ENCODE measurements at regions not wholly inside any gene's neighbourhood (a gene's known extent, or its start where the extent isn't known, plus 50 kb on each side); places are given as distances from the start of the nearest gene placed in this dataset.
"Not testable (repeated sequence)": the region's sequence is repeated elsewhere in the genome, so short reads cannot be mapped to it uniquely, and the experiment has no call there.

DNA sequence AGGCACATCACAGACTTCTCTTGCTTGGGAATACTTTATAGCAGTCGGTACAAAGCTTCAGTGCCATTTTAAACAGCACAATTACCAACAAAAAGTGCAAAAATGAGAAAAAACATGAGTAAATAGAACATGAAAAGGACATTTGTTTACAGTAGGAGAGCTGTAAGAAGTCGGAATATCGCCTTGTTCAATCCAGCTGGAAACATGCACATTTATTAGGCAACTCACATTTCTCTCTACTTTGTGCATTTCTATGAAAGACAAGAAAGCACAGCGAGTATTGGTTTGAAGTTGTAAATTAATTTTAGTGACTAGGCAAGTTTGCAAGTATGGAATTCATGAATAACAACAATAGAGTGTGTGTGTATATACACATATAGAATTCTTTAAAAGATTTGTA is 484.7 kb downstream of the DACH1 start:
- DNase-seq (ENCODE audit: low read depth), result no peak

DNA sequence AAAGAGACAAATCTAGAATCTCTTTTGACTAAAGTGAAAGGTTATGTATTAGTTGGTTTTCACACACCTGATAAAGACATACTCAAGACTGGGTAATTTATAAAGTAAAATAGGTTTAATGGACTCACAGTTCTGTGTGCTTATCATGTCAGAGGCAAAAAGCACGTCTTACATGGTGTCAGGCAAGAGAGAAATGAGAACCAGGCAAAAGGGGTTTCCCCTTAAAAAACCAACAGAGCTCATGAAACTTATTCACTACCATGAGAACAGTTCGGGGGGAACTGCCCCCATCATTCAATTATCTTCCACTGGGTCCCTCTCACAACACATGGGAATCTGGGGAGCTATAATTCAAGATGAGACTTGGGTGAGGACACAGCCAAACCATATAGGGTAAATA is 486.8 kb downstream of the DACH1 start:
- DNase-seq (ENCODE audit: low read depth), result no peak

DNA sequence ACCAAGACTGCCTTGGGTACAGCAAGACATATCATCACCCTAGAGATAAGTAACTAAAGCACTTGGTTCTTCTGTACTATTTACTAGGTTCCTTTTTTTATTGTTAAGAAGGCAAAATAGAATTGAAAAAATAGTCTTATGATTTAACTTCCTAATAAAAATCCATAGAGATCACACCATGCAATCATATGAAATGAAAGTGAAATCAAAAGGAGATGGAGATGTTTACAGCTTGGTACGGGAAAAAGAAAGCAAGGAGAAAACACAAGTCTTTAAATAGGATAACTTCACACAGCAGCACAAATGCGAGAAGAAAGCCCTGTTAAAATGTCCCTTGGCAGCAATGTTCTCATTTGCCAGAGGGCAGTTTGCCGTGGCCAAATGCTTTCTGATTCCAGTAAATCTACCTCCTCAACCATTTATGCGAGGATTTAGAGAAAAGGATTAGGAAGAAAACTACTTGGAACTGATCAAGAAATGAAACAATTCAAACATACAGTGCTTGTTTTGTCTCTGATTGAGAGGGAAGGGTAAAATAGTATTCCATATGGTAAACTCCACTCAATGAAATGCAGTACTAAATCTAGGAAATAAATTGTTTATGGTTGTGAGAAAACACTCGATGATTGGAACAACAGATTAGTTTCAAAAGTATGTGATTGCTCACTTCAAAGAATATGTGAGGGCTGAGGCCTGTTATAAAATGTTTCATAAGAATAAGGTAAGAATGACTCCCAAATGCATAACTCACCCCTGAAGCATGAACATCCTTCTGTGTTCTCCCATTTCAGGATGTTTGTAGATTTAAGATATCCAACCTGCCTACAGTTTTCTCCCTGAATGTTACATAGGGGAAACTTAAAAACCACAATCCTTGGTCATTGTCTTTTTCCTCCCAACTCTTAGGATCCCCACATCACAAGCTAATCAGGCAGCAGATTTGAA is 487.8 kb downstream of the DACH1 start:
- DNase-seq (ENCODE audit: low read depth), result peak; percentile 61

DNA sequence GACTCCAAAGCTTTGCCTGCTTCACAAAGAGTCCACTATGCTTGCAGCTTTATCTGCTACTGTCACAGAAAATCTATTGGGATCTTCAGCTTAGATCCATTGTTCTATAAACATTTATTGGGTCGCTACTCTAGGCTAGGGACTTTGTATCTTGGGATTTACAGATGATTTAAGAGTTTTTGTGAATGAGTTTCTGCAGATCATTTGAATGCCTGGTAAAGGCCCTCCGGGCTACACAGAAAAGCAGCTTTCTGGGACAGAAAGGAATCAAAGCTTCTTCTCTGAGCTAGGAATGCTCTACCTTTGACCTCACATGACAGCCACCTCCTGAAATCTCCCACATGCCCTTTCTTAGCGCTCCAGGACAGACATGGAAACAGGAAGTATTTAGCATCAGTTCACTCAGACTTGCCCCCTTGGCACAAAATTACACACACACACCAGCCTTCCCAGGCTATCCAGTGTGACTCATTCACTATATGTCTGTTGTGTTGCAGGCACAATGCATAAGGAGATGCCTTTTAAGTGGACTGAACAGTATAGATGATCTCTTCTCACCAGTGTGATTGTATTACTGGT is 492.4 kb downstream of the DACH1 start:
- peak; percentile 19 for DNase-seq (ENCODE audit: low read depth)

DNA sequence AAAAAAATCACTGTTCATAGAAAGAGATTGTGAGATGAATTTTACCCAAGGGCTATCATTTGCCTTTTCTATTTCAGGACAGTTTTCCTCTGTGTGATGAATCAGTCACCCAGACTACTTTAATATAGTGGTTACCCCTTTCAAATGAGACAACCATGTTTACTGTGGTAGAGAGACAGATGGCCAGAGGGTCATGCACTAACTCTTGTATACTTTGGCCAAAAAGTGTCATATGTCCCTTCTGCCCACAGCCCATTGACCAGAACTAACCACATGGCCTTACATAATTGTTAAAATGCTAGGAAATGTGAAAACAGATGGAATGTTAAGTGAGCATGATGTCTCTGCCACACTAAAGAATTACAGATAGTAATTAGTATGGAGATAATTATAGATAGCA is 498.7 kb downstream of the DACH1 start:
- DNase-seq (ENCODE audit: low read depth), result no peak

DNA sequence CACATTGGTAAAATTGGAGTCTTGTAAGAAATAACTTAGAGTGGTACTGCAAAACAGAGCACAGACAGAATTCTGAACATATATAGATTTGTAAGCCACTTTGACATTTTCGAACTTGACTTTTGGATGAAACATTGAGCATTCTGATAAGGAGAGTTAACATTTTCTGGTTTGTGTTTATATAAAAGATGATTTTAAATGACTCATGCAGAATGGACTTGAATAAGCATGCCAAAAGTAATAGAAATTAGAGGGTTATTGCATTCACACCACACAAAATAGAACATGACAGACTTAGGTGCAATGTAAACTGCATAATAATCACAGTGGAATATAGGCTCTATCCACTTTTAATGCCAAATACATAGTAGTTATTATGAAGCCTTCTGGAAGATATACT is 507.0 kb downstream of the DACH1 start:
- DNase-seq (ENCODE audit: low read depth), result peak; percentile 8

DNA sequence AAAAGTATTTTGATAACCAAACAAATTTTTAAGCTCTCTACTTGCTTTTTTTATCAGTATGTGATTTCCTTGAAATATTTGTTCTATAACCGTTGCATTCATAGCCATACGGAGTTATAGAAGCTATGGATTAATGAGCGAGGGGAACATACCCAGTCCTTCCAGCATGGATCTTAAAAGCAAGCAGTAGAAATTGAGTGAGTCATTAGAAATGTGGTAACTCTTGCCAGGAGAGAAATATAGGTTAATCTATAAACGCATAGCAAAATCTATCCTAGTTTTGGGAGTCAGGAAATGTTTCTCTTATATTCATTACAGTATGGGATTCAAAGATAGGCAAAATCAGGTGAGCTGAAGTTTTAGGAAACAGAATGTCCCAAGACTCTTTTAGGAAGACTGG is 507.4 kb downstream of the DACH1 start:
- no peak for DNase-seq (ENCODE audit: low read depth)

DNA sequence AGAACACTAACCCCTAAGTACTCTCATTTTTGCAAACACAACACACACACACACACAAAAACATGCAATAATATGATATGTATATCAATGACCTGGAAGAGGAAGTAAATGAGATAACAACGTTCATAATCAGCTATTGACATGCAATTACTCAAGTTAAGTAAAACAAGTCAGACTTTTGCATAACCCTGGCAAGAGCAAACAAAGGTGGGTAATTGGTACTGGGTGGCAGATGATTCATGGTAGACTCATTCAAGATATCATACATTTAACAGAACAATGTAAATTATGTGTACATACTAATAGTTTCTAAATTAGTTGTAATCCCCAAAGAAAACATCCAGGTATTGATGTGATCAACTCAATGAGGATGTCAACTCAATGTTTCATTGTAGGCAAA is 508.8 kb downstream of the DACH1 start:
- no peak for DNase-seq (ENCODE audit: low read depth)

DNA sequence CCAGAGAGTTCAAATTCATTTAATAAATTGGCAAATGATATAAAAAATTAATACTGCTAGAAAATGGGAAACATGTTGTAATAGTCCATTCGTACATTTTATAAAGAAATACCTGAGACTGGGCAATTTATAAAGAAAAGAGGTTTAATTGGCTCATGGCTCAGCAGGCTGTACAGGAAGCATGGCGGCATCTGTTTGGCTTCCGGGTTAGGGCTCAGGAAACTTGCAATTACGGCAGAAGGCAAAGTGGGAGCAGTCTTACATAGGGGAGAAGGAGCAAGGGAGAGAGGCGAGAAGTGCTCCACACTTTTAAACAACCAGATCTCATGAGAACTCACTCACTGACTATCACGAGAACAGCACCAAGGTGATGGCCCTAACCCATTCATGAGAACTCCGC is 512.0 kb downstream of the DACH1 start:
- DNase-seq (ENCODE audit: low read depth), result no peak

DNA sequence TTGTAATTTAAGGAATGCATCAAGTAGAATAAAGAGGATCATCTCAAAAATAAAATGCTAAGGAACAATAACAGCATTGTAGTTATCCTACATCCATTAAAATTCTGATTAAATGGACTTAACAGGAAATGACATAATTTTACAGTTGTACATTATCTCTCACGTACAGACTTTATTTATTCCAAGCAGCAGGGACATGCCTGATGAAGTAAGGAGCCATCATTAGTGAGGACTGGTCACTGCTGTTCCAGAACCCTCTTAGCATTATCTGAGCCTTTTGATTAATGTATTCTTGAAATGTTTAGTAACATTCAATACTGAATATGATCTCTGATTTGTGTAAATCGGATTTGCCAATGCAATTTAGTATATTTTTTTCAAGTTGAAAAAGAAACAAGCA is 516.1 kb downstream of the DACH1 start:
- no peak for DNase-seq (ENCODE audit: low read depth)

DNA sequence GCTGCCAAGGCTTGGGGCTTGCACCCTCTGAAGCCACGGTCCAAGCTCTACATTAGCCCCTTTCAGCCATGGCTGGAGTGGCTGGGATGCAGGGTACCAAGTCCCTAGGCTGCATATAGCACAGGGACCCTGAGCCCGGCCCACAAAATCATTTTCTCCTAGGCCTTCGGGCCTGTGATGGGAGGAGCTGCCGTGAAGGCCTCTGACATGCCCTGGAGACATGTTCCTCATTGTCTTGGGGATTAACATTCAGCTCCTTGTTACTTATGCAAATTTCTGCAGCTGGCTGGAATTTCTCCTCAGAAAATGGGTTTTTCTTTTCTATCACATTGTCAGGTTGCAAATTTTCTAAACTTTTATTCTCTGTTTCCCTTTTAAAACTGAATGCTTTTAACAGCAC is 521.1 kb downstream of the DACH1 start:
- not testable (repeated sequence) for DNase-seq (ENCODE audit: low read depth)

DNA sequence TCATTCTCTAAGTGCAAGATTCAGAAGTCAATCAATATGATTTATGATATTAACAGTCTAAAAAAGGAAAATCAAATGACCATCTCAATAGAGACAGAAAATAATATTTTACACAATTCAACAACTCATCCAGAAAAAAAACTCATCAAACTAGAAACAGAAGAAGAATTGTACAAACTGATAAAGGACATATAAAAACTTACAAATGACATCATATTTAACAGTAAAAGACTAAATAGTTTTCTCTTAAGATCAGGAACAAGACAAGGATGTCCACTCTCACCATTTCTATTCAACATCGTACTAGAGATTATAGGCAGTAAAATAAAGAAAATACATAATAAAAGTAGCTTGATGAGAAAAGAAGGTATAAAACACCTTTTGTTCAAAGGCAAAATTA is 527.3 kb downstream of the DACH1 start:
- no peak for DNase-seq (ENCODE audit: low read depth)

DNA sequence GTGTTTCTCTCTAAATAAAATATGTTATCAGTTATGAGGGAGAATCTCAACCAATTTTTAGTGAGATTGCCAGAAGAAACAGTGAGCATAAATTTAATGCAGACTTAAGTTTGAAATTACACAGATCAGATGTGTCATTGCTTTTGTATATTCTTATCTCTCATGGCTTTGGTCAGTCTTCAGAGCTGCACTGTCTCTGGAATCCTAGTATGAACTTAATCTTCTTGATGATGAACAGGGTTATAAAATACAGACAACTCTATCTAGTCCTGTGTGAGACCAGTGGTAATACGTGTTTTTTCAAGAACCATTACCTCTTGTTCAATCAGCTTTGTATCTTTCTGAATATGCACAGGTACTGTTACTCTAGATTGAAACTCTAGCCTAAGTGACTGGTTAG is 528.0 kb downstream of the DACH1 start:
- peak; percentile 70 for DNase-seq (ENCODE audit: low read depth)

DNA sequence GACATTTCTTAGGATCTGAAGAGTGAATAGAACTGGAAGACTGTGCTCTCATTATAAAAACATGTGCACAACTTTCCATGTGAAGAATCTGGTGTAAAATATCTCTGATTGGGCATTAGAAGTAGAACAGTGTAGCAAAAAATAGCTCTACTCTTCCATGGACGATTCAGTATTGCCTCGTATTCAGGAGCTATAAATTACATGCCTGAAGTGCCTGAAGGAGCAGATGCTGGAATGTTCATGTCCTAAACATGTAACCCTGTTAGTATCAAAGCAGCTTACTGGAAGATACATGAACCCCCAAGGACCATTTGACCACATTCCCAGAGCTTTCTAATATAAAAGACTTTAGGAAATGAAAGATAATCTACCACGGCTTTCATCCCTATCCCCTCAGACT is 528.9 kb downstream of the DACH1 start:
- peak; percentile 20 for DNase-seq (ENCODE audit: low read depth)

DNA sequence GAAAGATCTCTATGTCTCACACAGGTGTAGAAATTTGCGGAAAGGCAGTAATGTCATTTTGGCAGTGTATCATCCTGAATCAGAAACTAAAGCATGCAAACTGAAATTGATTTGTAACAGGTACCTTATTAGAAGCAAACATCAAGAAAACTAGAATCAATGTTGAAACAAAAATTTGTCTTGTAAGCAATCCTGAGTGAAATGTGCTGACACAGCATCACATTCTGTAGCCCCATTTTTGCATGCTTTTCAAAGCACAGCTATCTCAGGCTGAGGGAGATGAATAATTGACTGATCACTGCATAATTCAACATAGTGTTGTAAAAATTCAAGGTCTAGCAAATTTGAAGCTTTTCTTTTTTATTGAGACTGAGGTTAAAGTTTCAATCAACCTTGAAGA is 539.7 kb downstream of the DACH1 start:
- DNase-seq (ENCODE audit: low read depth), result no peak

DNA sequence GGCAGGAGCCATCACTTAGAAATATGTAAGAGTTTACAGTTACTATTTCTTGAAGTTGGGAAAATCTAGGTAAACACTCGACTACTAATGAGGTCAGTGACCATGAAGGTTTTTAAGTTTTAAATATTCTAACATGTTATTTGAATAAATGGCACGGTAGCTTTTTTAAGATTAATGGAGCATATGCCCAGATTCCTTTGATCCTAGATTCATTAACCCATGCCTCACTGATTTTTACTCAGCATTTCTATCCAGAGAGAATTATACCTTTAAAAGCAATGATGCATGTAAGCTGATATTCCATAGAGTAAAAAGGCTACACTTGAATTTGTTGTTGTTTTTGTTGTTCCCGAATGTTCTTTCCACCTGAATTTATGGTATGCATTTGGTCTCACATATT is 541.4 kb downstream of the DACH1 start:
- no peak for DNase-seq (ENCODE audit: low read depth)

DNA sequence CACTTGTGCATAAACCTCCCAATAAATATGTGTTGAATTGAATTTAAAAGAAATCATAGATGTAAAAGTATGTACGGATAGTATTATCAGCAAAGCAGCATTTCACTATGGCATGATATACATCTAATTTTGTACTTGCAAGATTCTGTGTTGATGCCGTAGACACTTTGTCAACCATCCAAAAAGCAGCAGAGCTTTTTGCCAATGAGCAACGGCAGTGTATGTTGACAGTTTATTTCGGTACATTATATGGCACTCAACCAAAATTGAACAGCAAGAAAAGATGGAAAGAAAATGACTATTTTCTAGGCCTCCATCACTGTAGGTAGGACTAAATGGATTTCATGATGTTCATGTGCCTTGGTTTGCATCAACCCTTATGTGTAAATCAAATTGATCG is 543.7 kb downstream of the DACH1 start:
- no peak for DNase-seq (ENCODE audit: low read depth)

DNA sequence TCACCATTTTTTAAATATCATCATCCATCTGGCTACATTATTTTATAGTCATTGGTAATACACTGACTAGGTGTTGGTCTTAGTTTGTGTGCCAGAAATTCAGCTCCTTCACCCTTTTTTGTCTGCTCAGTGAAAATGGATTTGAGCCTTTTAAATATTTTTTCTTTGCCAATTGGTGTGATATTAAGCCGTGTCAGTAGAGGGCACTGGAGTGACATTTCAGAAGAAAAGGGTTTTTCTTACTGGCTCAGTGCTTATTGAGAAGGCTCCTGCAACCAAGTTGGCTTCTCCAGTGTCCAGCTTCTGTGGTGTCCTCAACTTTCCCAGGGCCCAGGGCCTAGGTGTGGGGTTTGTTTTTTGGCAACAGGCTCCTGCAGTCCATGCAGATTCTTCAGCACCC is 546.6 kb downstream of the DACH1 start:
- peak; percentile 26 for DNase-seq (ENCODE audit: low read depth)

DNA sequence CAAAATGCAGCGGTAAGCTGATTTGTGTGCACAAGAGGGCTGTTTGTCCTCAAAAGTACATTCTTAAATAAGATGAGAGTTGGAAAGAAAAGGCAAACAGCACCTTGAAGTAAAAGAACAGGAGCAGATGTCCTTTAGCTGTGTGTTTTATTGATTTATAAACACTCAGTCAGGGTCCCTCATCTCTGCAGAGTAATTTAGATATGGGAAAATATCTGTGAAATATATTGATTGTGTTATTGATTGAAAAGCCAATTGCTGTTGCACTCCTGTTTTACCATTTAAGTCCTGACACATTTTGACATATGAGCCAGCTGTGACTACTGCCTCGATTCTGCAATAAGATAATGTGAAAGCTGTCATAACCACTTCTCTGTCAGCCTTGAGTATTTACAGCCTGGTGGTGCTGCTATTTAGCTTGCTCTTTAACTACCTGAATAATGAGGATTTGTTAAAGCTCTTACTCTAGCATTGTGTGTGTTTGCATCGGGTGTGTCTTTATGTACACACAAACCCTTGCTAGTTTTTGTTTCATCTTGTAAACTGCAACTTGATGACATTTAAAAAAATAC is 550.1 kb downstream of the DACH1 start:
- DNase-seq (ENCODE audit: low read depth), result peak; percentile 2

DNA sequence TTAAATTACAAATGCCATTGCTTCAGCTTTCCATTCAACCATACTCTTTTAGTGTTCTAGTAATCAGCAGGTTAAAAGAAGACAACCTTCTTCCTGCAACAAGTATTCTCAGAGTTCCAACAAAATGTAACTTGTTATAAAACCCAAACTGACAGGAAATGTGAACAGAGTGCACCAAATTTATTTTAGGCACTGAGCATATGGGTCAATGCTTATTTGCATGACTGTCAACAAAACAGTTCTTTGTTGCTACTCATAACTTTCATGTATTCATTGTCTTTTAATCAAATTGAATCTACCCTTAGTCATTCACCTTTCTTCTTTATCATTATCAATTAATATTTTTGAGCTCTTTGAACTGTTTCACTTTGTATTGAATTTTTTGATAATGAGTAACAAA is 554.1 kb downstream of the DACH1 start:
- no peak for DNase-seq (ENCODE audit: low read depth)

DNA sequence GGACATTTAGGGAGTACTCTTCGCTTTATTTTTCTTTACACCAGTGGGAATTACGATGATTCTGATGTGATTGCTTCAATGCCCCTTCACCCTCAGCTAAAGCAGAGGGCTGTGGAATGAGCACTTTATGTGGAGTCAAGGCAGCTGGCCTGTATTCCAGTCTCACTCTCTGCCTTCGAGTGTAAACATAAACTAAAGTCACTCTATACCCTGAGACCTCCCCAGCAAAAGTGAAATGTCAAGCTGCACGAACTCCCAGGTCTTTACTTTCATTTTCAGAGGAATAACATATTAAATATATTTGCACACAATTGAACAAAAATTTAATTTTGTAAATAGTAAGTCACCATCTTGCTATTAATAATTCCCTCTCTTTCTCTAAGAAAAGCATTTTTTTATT is 557.1 kb downstream of the DACH1 start:
- no peak for DNase-seq (ENCODE audit: low read depth)

DNA sequence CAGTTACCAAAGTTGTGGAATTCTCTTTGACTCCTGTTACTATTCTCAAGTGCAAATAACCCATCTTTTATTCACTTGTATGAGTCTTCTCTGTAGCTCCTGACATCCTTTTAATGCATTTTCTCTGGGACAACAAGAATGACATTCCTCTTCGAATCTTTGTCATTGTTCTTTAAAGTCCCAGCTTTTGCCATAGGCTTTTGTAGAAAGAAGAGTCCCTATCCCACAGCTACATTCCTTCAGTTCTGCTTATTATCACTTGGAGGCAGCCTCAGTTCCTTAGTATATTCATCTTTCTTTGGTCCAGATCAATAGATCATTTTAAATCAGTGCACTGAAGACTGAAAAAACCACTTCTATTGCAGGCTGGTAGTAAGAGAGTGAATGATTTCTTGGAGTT is 560.2 kb downstream of the DACH1 start:
- no peak for DNase-seq (ENCODE audit: low read depth)

DNA sequence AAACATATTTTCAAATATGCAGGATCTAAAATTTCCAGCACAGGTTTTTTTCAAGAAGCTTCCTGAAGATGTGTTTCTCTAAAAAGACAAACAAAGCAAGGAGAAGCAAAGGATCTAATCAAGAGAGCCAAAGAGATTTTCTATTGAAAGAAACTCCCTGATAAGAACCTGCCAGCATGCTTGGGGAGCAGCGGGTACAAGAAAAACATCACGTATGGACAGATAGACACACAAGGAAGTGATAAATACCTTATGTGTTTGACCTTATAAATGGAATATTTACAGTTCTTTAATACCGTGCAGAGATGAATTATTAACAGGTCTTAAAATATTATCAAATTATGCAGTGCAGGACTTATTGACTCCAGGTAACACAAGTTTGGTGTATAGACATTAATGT is 562.1 kb downstream of the DACH1 start:
- no peak for DNase-seq (ENCODE audit: low read depth)
